K562 (cell line): ENCODE measurements at regions not wholly inside any gene's neighbourhood (a gene's known extent, or its start where the extent isn't known, plus 50 kb on each side); places are given as distances from the start of the nearest gene placed in this dataset.

Source experiments
- CREB3L1 ChIP-seq: fragments of 450-650 bp; IDR thresholded peaks from 2 replicates; pipeline ENCODE4 v1.6.1; 2014; ENCODE audit warnings: low read depth, mild to moderate bottlenecking, moderate library complexity, borderline replicate concordance
- E4F1 ChIP-seq: fragments of 250-450 bp; sonication (Bioruptor Pico); IDR thresholded peaks from 2 replicates; pipeline ENCODE4 v1.5.0; 2021; ENCODE audit warnings: mild to moderate bottlenecking, borderline replicate concordance
- ERF ChIP-seq: fragments of 450-650 bp; formaldehyde crosslinking; IDR thresholded peaks from 2 replicates; pipeline ENCODE4 v1.4.0; 2020; ENCODE audit warnings: mild to moderate bottlenecking, mixed read lengths
- HMGXB4 ChIP-seq: sonication (generic); formaldehyde crosslinking; IDR thresholded peaks from 2 replicates; pipeline ENCODE4 v1.8.1; 2023; ENCODE audit warnings: mild to moderate bottlenecking, missing genetic modification reagents
- KLF16 ChIP-seq: IDR thresholded peaks from 2 replicates; pipeline ENCODE4 v1.6.1; 2016; ENCODE audit warnings: antibody characterized with exemption
- PHB ChIP-seq: fragments of 250-450 bp; sonication (Bioruptor Pico); IDR thresholded peaks from 2 replicates; pipeline ENCODE4 v1.5.0; 2021
- PHB2 ChIP-seq: fragments of 450-650 bp; IDR thresholded peaks from 2 replicates; pipeline ENCODE4 v1.6.1; 2017; ENCODE audit warnings: low read depth
- PRPF4 ChIP-seq: fragments of 200-400 bp; formaldehyde crosslinking; IDR thresholded peaks from one replicate; pipeline ENCODE4 v1.6.1; 2017; ENCODE audit warnings: low read length, low read depth, mild to moderate bottlenecking; ENCODE audit not compliant: insufficient read depth, poor library complexity, severe bottlenecking
- RBM14 ChIP-seq: fragments of 200-400 bp; formaldehyde crosslinking; IDR thresholded peaks from 2 replicates; pipeline ENCODE4 v1.6.1; 2018; ENCODE audit warnings: low read depth, mild to moderate bottlenecking, low read length, moderate library complexity, borderline replicate concordance; ENCODE audit not compliant: insufficient read depth
- TAF1 ChIP-seq: IDR thresholded peaks from 2 replicates; pipeline ENCODE4 v1.6.1; 2011; ENCODE audit warnings: mild to moderate bottlenecking, low read length, moderate library complexity; ENCODE audit not compliant: insufficient read depth, control insufficient read depth, severe bottlenecking; ENCODE audit errors: extremely low read depth
- USF1 ChIP-seq: sonication (generic); formaldehyde crosslinking; IDR thresholded peaks from 2 replicates; pipeline ENCODE4 v1.9.0; 2022; ENCODE audit warnings: mild to moderate bottlenecking, missing genetic modification reagents
- XRCC5 ChIP-seq: fragments of 200-400 bp; formaldehyde crosslinking; IDR thresholded peaks from 2 replicates; pipeline ENCODE4 v1.6.1; 2017; ENCODE audit warnings: low read depth, mild to moderate bottlenecking, low read length
- ZBTB5 ChIP-seq: fragments of 450-650 bp; IDR thresholded peaks from 2 replicates; pipeline ENCODE4 v1.6.1; 2017; ENCODE audit warnings: antibody characterized with exemption
- ZFX ChIP-seq: sonication (generic); formaldehyde crosslinking; IDR thresholded peaks from 2 replicates; pipeline ENCODE4 v1.8.0; 2022; ENCODE audit warnings: mild to moderate bottlenecking, missing genetic modification reagents, moderate library complexity
- ZNF175 ChIP-seq: fragments of 200-800 bp; sonication (Bioruptor generic); IDR thresholded peaks from 2 replicates; pipeline ENCODE4 v1.6.1; 2016; ENCODE audit warnings: low read depth, mild to moderate bottlenecking, missing genetic modification characterization, missing compliant biosample characterization
- ZNF23 ChIP-seq: fragments of 250-450 bp; sonication (Bioruptor Pico); IDR thresholded peaks from 2 replicates; pipeline ENCODE4 v1.4.0; 2020; ENCODE audit warnings: mild to moderate bottlenecking
- ZNF41 ChIP-seq: fragments of 250-450 bp; sonication (Bioruptor Pico); conservative IDR thresholded peaks from 2 replicates; pipeline ENCODE4 v1.4.0; 2020; ENCODE audit warnings: mild to moderate bottlenecking
- ZNF57 ChIP-seq: fragments of 450-650 bp; formaldehyde crosslinking; IDR thresholded peaks from 2 replicates; pipeline ENCODE4 v1.4.0; 2020; ENCODE audit warnings: mild to moderate bottlenecking, moderate library complexity

GRCh38 chr5:91291628-91292569 is 91.2 kb downstream of the ARRDC3 start (continued):
- TF ChIP-seq HMGXB4: no peak
- peak; percentile 84; the same call in 1 of the 2 replicates for TF ChIP-seq ZNF57
- no peak for TF ChIP-seq ZFX (CRISPR knock-in tag)
- TF ChIP-seq ERF (CRISPR knock-in tag): peak; percentile 97
- no peak for TF ChIP-seq PHB (CRISPR knock-in tag)
- no peak for TF ChIP-seq PHB2
- TF ChIP-seq ZNF23 (CRISPR knock-in tag): peak; percentile 65; the same call in 1 of the 2 replicates
- peak; percentile 40; the same call in 1 of the 2 replicates for TF ChIP-seq E4F1 (CRISPR knock-in tag)
- TF ChIP-seq ZBTB5: no peak
- TF ChIP-seq USF1 (CRISPR knock-in tag): no peak
- no peak for TF ChIP-seq TAF1
- no peak for TF ChIP-seq CREB3L1
- TF ChIP-seq KLF16: no peak
- TF ChIP-seq XRCC5: no peak
- peak; percentile 96 for TF ChIP-seq ZNF41 (CRISPR knock-in tag)
- TF ChIP-seq PRPF4: no peak
- peak; percentile 97 for TF ChIP-seq ZNF175 (CRISPR knock-in tag)
- no peak for TF ChIP-seq RBM14
